Breast epithelium (tissue), 3 donors: ENCODE measurements at regions not wholly inside any gene's neighbourhood (a gene's known extent, or its start where the extent isn't known, plus 50 kb on each side); places are given as distances from the start of the nearest gene placed in this dataset.

Source experiments
- POLR2A ChIP-seq: fragments of 450-650 bp; IDR thresholded peaks from one replicate; pipeline ENCODE4 v1.6.1; 2016; ENCODE audit warnings: antibody characterized with exemption, mild to moderate bottlenecking, moderate library complexity
- TF ChIP-seq, protein P1 (sequence below), 3 donors: fragments of 450-650 bp; IDR thresholded peaks; one replicate each; pipeline ENCODE4 v1.5.1; 2016 to 2017; ENCODE audit warnings: antibody characterized with exemption in 3 of 3, mild to moderate bottlenecking in 3 of 3, moderate library complexity in 3 of 3

DNA sequence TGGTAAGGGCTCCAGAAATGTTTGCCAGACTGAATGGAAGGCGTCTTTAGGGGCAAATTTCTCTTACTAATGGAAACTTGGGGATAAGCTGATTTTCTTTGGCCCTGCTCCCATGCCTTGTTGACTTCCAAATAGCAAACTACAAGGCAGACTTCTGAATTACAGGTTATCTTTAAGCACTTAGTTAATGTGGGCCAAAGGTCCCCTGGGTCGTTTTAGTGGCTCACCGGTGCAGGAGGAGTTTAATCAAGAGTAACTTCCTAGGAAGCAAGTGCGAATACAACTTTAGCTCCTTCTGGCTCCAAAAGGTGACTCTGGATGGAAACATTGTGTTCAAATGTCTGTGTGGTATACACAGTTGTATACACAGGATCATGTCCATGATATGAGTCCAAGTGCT lies 323.6 kb downstream of the SLITRK2 start:
- TF ChIP-seq, protein P1, sequence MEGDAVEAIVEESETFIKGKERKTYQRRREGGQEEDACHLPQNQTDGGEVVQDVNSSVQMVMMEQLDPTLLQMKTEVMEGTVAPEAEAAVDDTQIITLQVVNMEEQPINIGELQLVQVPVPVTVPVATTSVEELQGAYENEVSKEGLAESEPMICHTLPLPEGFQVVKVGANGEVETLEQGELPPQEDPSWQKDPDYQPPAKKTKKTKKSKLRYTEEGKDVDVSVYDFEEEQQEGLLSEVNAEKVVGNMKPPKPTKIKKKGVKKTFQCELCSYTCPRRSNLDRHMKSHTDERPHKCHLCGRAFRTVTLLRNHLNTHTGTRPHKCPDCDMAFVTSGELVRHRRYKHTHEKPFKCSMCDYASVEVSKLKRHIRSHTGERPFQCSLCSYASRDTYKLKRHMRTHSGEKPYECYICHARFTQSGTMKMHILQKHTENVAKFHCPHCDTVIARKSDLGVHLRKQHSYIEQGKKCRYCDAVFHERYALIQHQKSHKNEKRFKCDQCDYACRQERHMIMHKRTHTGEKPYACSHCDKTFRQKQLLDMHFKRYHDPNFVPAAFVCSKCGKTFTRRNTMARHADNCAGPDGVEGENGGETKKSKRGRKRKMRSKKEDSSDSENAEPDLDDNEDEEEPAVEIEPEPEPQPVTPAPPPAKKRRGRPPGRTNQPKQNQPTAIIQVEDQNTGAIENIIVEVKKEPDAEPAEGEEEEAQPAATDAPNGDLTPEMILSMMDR (IDR thresholded peaks at IDR 0.05), result no peak
- TF ChIP-seq POLR2A, result no peak
